H9 (cell line): ENCODE measurements at regions not wholly inside any gene's neighbourhood (a gene's known extent, or its start where the extent isn't known, plus 50 kb on each side); places are given as distances from the start of the nearest gene placed in this dataset.

ENCODE experiments used
- DNase-seq: peaks from one replicate; pipeline ENCODE4 v3.0.0-alpha.2; 2017
- H2AFZ ChIP-seq: one replicate; pipeline ENCODE4 v1.6.1; 2013; ENCODE audit warnings: mild to moderate bottlenecking, low read length, control low read depth, moderate library complexity
- H2AK5ac ChIP-seq: 2 replicates; pipeline ENCODE4 v1.6.1; 2013; ENCODE audit warnings: low read length, control low read depth, mixed read lengths; ENCODE audit not compliant: insufficient read length
- H2BK120ac ChIP-seq: one replicate; pipeline ENCODE4 v1.6.1; 2013; ENCODE audit warnings: low read depth, mild to moderate bottlenecking, low read length, control low read depth, inconsistent platforms; ENCODE audit not compliant: poor library complexity, severe bottlenecking
- H2BK12ac ChIP-seq: 2 replicates; pipeline ENCODE4 v1.6.1; 2013; ENCODE audit warnings: low read length, control low read depth, mixed read lengths, low read depth; ENCODE audit not compliant: insufficient read length
- H2BK15ac ChIP-seq: 2 replicates; pipeline ENCODE4 v1.6.1; 2013; ENCODE audit warnings: low read depth, low read length, control low read depth
- H2BK20ac ChIP-seq: one replicate; pipeline ENCODE4 v1.6.1; 2013; ENCODE audit warnings: low read depth, mild to moderate bottlenecking, low read length, control low read depth, inconsistent platforms; ENCODE audit not compliant: poor library complexity, severe bottlenecking
- H2BK5ac ChIP-seq: 2 replicates; pipeline ENCODE4 v1.6.1; 2013; ENCODE audit warnings: low read length, control low read depth, mixed read lengths; ENCODE audit not compliant: insufficient read length
- H3K14ac ChIP-seq: 2 replicates; pipeline ENCODE4 v1.6.1; 2013; ENCODE audit warnings: low read length, control low read depth; ENCODE audit not compliant: insufficient read depth
- H3K18ac ChIP-seq: 2 replicates; pipeline ENCODE4 v1.6.1; 2013; ENCODE audit warnings: low read depth, mild to moderate bottlenecking, mixed read lengths, low read length, control low read depth; ENCODE audit not compliant: insufficient read length
- H3K23ac ChIP-seq: 2 replicates; pipeline ENCODE4 v1.6.1; 2013; ENCODE audit warnings: low read length, control low read depth, mixed read lengths, low read depth; ENCODE audit not compliant: insufficient read length
- H3K23me2 ChIP-seq: 2 replicates; pipeline ENCODE4 v1.6.1; 2013; ENCODE audit warnings: low read depth, mild to moderate bottlenecking, mixed read lengths, low read length, control low read depth; ENCODE audit not compliant: insufficient read length, poor library complexity, severe bottlenecking
- H3K27ac ChIP-seq: 2 replicates; pipeline ENCODE4 v1.5.1; 2013; ENCODE audit warnings: low read length, control low read depth, mixed read lengths, low read depth; ENCODE audit not compliant: insufficient read length
- H3K27me3 ChIP-seq: 2 replicates; pipeline ENCODE4 v1.6.1; 2013; ENCODE audit warnings: low read length, control low read depth, inconsistent platforms; ENCODE audit not compliant: insufficient read depth
- H3K4ac ChIP-seq: 2 replicates; pipeline ENCODE4 v1.6.1; 2013; ENCODE audit warnings: low read depth, mild to moderate bottlenecking, control low read depth, inconsistent platforms, low read length, moderate library complexity
- H3K4me1 ChIP-seq: 2 replicates; pipeline ENCODE4 v1.6.1; 2013; ENCODE audit warnings: low read length, control low read depth, inconsistent platforms; ENCODE audit not compliant: insufficient read depth
- H3K4me2 ChIP-seq: 2 replicates; pipeline ENCODE4 v1.6.1; 2013; ENCODE audit warnings: low read length, control low read depth, mixed read lengths; ENCODE audit not compliant: insufficient read length, insufficient read depth
- H3K56ac ChIP-seq: 2 replicates; pipeline ENCODE4 v1.6.1; 2013; ENCODE audit warnings: low read depth, mild to moderate bottlenecking, mixed read lengths, low read length, control low read depth; ENCODE audit not compliant: insufficient read length
- H3K79me1 ChIP-seq: 2 replicates; pipeline ENCODE4 v1.6.1; 2013; ENCODE audit warnings: low read depth, mild to moderate bottlenecking, moderate library complexity, low read length, control low read depth, inconsistent platforms; ENCODE audit not compliant: insufficient read depth, poor library complexity, severe bottlenecking
- H3K79me2 ChIP-seq: 2 replicates; pipeline ENCODE4 v1.6.1; 2013; ENCODE audit warnings: low read length, control low read depth, inconsistent platforms; ENCODE audit not compliant: insufficient read depth
- H3K9ac ChIP-seq: 2 replicates; pipeline ENCODE4 v1.6.1; 2013; ENCODE audit warnings: low read length, control low read depth, mixed read lengths; ENCODE audit not compliant: insufficient read length; ENCODE audit errors: extremely low read depth
- H3K9me3 ChIP-seq: one replicate; pipeline ENCODE4 v1.6.1; 2013; ENCODE audit warnings: low read depth, low read length, inconsistent platforms; ENCODE audit not compliant: control insufficient read depth
- H3T11ph ChIP-seq: one replicate; pipeline ENCODE4 v1.6.1; 2013; ENCODE audit warnings: mild to moderate bottlenecking, low read length, control low read depth, inconsistent platforms
- H4K20me1 ChIP-seq: one replicate; pipeline ENCODE4 v1.6.1; 2013; ENCODE audit not compliant: control insufficient read depth, insufficient read length, insufficient read depth
- H4K5ac ChIP-seq: 2 replicates; pipeline ENCODE4 v1.6.1; 2013; ENCODE audit warnings: low read depth, mild to moderate bottlenecking, mixed read lengths, low read length, control low read depth; ENCODE audit not compliant: insufficient read length
- H4K8ac ChIP-seq: replicated peaks from 2 replicates; pipeline ENCODE4 v1.6.1; 2013; ENCODE audit warnings: low read length, control low read depth, mixed read lengths, low read depth; ENCODE audit not compliant: insufficient read length
- H4K91ac ChIP-seq: 2 replicates; pipeline ENCODE4 v1.6.1; 2013; ENCODE audit warnings: low read depth, mild to moderate bottlenecking, moderate library complexity, mixed read lengths, low read length, control low read depth; ENCODE audit not compliant: insufficient read length
- H3K27ac Mint-ChIP-seq, 3 experiments: 2 replicates in 2 of 3; 3 replicates in 1 of 3; pipeline ENCODE4 v1.8.0; 2020 to 2021; ENCODE audit warnings: mixed read lengths in 3 of 3, mild to moderate bottlenecking in 1 of 3, moderate library complexity in 1 of 3
- H3K27me3 Mint-ChIP-seq: 2 replicates; pipeline ENCODE4 v1.8.0; 2021; ENCODE audit warnings: low read depth, mild to moderate bottlenecking, moderate library complexity, mixed read lengths
- H3K36me3 Mint-ChIP-seq, 3 experiments: 2 replicates in 2 of 3; 3 replicates in 1 of 3; pipeline ENCODE4 v1.8.0; 2020 to 2021; ENCODE audit warnings: low read depth in 3 of 3, mixed read lengths in 3 of 3; ENCODE audit not compliant: insufficient read depth in 1 of 3
- H3K4me1 Mint-ChIP-seq, 2 experiments: 2 replicates each; pipeline ENCODE4 v1.8.0; 2020; ENCODE audit warnings: mixed read lengths in 2 of 2
- H3K4me3 Mint-ChIP-seq, 2 experiments: 2 replicates in 1 of 2; 3 replicates in 1 of 2; pipeline ENCODE4 v1.8.0; 2020 to 2021; ENCODE audit warnings: mild to moderate bottlenecking in 2 of 2, mixed read lengths in 2 of 2, moderate library complexity in 1 of 2
- H3K9me3 Mint-ChIP-seq, 2 experiments: 2 replicates in 1 of 2; 3 replicates in 1 of 2; pipeline ENCODE4 v1.8.0; 2020; ENCODE audit warnings: mild to moderate bottlenecking in 2 of 2, mixed read lengths in 2 of 2, moderate library complexity in 1 of 2
- CTCF ChIP-seq: fragments of 200-600 bp; sonication (generic); conservative IDR thresholded peaks from 3 replicates; pipeline ENCODE4 v1.8.0; 2021; ENCODE audit warnings: antibody characterized with exemption, mild to moderate bottlenecking
- WGBS: extraction: QIAGEN DNeasy Blood & Tissue Kit; methylation state at CpG from one replicate; pipeline ENCODE4 v1.1.7; 2013; ENCODE audit warnings: missing lambda C conversion rate, low lambda C conversion rate, mixed read lengths; ENCODE audit not compliant: insufficient read length; ENCODE audit errors: extremely low coverage; 5-methylcytosine and 5-hydroxymethylcytosine counted together

DNA sequence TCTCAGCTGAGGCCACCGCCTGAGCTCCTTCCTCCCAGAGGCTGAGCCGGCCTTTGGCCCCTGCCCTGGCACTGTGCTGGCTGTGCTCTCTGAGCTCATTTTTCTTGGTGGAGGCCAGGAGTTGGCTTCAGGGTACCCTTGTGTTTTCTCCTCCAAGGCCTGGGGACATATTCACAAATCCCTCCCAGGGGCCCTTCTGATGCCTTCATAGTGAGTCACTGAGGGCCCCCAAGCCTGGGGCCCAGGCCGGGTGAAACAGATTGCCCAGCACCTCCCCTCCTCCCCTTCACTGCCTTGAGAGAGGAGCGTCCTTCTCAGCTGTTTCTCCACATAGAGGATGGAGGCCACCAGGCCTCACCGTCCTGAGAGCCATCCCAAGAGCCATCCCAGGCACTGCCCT, 105.8 kb downstream of the SIK1 start:
- no CpG with 5 or more reads among the region's 5 CpGs for WGBS

More for the DNA sequence above, 105.8 kb downstream of the SIK1 start:
- Histone ChIP-seq H2BK120ac (no peak overlapping the region), H2BK20ac (no peak overlapping the region), H2BK15ac (no peak overlapping the region), H3K79me1 (no peaks in the 10 kb centered on the region), H3K27ac (no peak overlapping the region), H3K79me2 (no peaks in the 10 kb centered on the region), H3K4me2 (no peak overlapping the region), H3K23ac (no peak overlapping the region), H3K27me3 (no peaks in the 10 kb centered on the region), H3K4me1 (no peaks in the 10 kb centered on the region), H4K20me1 (no peaks in the 10 kb centered on the region), H2BK12ac (no peak overlapping the region), H3K9me3 (no peaks in the 10 kb centered on the region), H3K56ac (no peak overlapping the region), H4K91ac (no peak overlapping the region), H4K8ac (no peak overlapping the region), H2BK5ac (no peak overlapping the region), H3K23me2 (no peaks in the 10 kb centered on the region), H3K4ac (no peak overlapping the region), H3K18ac (no peak overlapping the region), H2AK5ac (no peak overlapping the region), H3K14ac (no peak overlapping the region), H3K9ac (no peak overlapping the region), H2AFZ (no peak overlapping the region), H3T11ph (no peak overlapping the region), H4K5ac (no peak overlapping the region)
- H3K27ac Mint-ChIP-seq: no peak overlapping the region
- H3K36me3 Mint-ChIP-seq: peaks cover 2 to 15% (median 3%) of the 10 kb centered on the region in 3 experiments; a peak in 4 of 7 replicates
- TF ChIP-seq CTCF: no peak
- DNase-seq: no peak
- peaks cover 7% of the 10 kb centered on the region for H3K27me3 Mint-ChIP-seq
- H3K9me3 Mint-ChIP-seq: peaks cover 14 to 23% of the 10 kb centered on the region in 2 experiments
- peaks cover 4% of the 10 kb centered on the region in 2 experiments; a peak in 2 of 4 replicates for H3K4me1 Mint-ChIP-seq
- no peak overlapping the region for H3K4me3 Mint-ChIP-seq
